ENCODE measurements at regions not wholly inside any gene's neighbourhood (a gene's known extent, or its start where the extent isn't known, plus 50 kb on each side); places are given as distances from the start of the nearest gene placed in this dataset.

DNA sequence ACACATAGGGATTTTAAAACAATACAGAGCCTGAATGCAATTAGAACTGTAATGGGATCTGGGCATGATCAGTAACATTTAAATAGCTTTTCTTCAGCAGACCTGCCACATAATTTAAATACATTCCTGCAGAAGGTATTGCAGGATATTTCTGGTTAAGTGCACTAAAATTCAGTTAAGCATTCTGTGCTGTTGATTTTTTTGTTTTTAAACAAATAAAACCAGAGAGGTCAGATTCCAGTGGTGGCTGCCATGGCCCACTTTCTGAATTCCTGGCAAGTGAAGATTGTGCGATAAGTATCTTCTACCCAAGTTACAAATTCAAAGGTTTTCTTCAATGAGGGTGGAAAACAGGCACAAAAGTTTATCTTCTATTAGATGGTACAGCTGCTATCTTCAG, 98.7 kb downstream of the RAP2B start:
- no peak overlapping the region for H3K9ac ChIP-seq

GRCh38 chr3:153266619-153267018, 104.6 kb downstream of the RAP2B start:
- H3K27ac ChIP-seq: no peak overlapping the region
- H2AFZ ChIP-seq (ENCODE audit: low read depth): no peak overlapping the region
- H3K9ac ChIP-seq: no peak overlapping the region
- TF ChIP-seq, protein P1, sequence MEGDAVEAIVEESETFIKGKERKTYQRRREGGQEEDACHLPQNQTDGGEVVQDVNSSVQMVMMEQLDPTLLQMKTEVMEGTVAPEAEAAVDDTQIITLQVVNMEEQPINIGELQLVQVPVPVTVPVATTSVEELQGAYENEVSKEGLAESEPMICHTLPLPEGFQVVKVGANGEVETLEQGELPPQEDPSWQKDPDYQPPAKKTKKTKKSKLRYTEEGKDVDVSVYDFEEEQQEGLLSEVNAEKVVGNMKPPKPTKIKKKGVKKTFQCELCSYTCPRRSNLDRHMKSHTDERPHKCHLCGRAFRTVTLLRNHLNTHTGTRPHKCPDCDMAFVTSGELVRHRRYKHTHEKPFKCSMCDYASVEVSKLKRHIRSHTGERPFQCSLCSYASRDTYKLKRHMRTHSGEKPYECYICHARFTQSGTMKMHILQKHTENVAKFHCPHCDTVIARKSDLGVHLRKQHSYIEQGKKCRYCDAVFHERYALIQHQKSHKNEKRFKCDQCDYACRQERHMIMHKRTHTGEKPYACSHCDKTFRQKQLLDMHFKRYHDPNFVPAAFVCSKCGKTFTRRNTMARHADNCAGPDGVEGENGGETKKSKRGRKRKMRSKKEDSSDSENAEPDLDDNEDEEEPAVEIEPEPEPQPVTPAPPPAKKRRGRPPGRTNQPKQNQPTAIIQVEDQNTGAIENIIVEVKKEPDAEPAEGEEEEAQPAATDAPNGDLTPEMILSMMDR (conservative IDR thresholded peaks at IDR 0.05; ENCODE audit: low read depth, low read length): no peak
- no peaks in the 10 kb centered on the region for H3K36me3 ChIP-seq (ENCODE audit: insufficient read depth)
- no peaks in the 10 kb centered on the region for H3K79me2 ChIP-seq (ENCODE audit: insufficient read depth, low read depth)
- H3K4me3 ChIP-seq (IDR thresholded peaks at IDR 0.05; ENCODE audit: insufficient read depth, low read depth, low read length): no peak overlapping the region
- H3K4me1 ChIP-seq (ENCODE audit: low read depth, poor library complexity, severe bottlenecking): no peaks in the 10 kb centered on the region
- no peaks in the 10 kb centered on the region for H3K27me3 ChIP-seq (ENCODE audit: insufficient read depth, low read depth)
- no peaks in the 10 kb centered on the region for H4K20me1 ChIP-seq (ENCODE audit: insufficient read depth)
- H3K4me2 ChIP-seq: no peak overlapping the region

More for the DNA sequence above, 98.7 kb downstream of the RAP2B start:
- Histone ChIP-seq H3K27me3 (ENCODE audit: insufficient read depth, low read depth) (no peaks in the 10 kb centered on the region), H3K36me3 (ENCODE audit: insufficient read depth) (no peaks in the 10 kb centered on the region), H4K20me1 (ENCODE audit: insufficient read depth) (no peaks in the 10 kb centered on the region), H3K4me2 (no peak overlapping the region), H3K27ac (no peak overlapping the region), H3K79me2 (ENCODE audit: insufficient read depth, low read depth) (no peaks in the 10 kb centered on the region), H3K4me3 (IDR thresholded peaks at IDR 0.05; ENCODE audit: insufficient read depth, low read depth, low read length) (no peak overlapping the region), H2AFZ (ENCODE audit: low read depth) (no peak overlapping the region), H3K4me1 (ENCODE audit: low read depth, poor library complexity, severe bottlenecking) (no peaks in the 10 kb centered on the region)
- TF ChIP-seq, protein P1 (conservative IDR thresholded peaks at IDR 0.05; ENCODE audit: low read depth, low read length): no peak

GRCh38 chr3:153268564-153269279, 106.7 kb downstream of the RAP2B start:
- H3K27ac ChIP-seq: no peak overlapping the region
- no peaks in the 10 kb centered on the region for H4K20me1 ChIP-seq (ENCODE audit: insufficient read depth)
- TF ChIP-seq, protein P1 (conservative IDR thresholded peaks at IDR 0.05; ENCODE audit: low read depth, low read length): no peak
- H3K4me3 ChIP-seq (IDR thresholded peaks at IDR 0.05; ENCODE audit: insufficient read depth, low read depth, low read length): no peak overlapping the region
- no peak overlapping the region for H3K9ac ChIP-seq
- no peaks in the 10 kb centered on the region for H3K36me3 ChIP-seq (ENCODE audit: insufficient read depth)
- H3K4me1 ChIP-seq (ENCODE audit: low read depth, poor library complexity, severe bottlenecking): no peaks in the 10 kb centered on the region
- H3K79me2 ChIP-seq (ENCODE audit: insufficient read depth, low read depth): no peaks in the 10 kb centered on the region
- H2AFZ ChIP-seq (ENCODE audit: low read depth): no peak overlapping the region
- H3K27me3 ChIP-seq (ENCODE audit: insufficient read depth, low read depth): no peaks in the 10 kb centered on the region
- H3K4me2 ChIP-seq: no peak overlapping the region

DNA sequence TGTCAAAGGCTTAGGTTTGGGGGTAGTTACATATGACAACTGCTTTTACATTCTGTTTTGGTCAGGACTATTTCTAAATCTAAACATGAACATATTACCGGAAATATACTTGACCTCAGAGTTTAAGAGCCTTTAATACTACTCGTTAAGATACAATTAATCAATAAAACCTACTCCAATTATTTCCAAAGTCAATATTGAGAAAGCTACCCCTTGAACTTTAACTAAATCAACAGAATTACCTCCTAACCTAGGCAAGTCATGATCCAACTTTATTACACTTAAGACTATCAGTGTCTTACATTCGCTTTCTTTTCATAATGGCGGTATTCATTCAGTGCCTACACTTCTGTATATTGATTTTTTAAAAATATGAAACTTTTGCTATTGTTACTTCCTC, 107.7 kb downstream of the RAP2B start:
- Histone ChIP-seq H3K27me3 (ENCODE audit: insufficient read depth, low read depth) (no peaks in the 10 kb centered on the region), H3K79me2 (ENCODE audit: insufficient read depth, low read depth) (no peaks in the 10 kb centered on the region), H4K20me1 (ENCODE audit: insufficient read depth) (no peaks in the 10 kb centered on the region), H3K9ac (no peak overlapping the region), H3K27ac (no peak overlapping the region), H3K4me3 (IDR thresholded peaks at IDR 0.05; ENCODE audit: insufficient read depth, low read depth, low read length) (no peak overlapping the region), H2AFZ (ENCODE audit: low read depth) (no peak overlapping the region), H3K36me3 (ENCODE audit: insufficient read depth) (no peaks in the 10 kb centered on the region), H3K4me2 (no peak overlapping the region), H3K4me1 (ENCODE audit: low read depth, poor library complexity, severe bottlenecking) (no peaks in the 10 kb centered on the region)
- TF ChIP-seq, protein P1 (conservative IDR thresholded peaks at IDR 0.05; ENCODE audit: low read depth, low read length): no peak
